Lung microvascular endothelial cell (primary cell): ENCODE measurements at regions not wholly inside any gene's neighbourhood (a gene's known extent, or its start where the extent isn't known, plus 50 kb on each side); places are given as distances from the start of the nearest gene placed in this dataset.

Experiments
- DNase-seq, 2 donors: peaks; one replicate each; pipeline versions ENCODE4 v3.0.0 to v3.0.0-alpha.2; 2010; ENCODE audit warnings: low read depth in 2 of 2

- no peak for DNase-seq
Measured at GRCh38 chr17:15048381-15048780, 216.7 kb downstream of the PMP22 start.

DNA sequence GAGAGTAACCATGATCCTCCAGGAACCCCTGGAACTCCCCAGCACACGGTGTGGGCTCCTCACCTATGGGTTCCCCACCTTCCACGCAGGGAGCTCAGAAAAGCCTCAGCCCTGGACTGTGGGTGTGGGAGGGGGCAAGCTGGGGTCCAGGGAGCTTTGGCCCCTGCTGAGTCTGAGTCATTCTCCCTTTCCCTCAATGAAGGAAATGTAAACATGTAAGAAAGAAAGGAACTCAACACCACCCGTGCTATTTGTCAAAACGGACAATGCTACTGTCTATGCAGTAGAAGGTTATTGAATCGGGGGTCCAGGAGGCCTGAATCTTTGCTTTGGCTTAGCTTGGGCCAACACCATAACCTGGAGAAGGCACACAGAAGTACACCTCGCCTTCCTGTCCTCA lies 222.8 kb downstream of the PMP22 start:
- DNase-seq, result no peak

DNA sequence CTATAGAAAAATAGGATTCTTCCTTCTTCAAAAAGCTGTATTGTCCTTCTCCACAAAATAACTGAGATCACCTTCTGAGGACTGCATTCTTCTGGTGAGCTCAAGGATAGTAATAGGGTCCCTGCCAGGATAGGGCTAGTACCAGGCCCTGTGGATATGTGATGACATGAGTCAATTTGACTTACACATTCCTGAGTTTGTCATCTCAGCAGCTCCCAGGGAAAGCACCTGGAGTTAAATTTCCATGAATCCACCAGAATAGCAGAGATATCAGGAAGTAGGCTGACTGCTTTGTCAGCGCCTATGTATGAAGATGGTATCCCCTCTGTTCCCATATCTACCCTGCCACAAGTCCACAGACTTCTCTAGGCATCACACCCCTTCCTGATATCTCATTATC lies 225.8 kb downstream of the PMP22 start:
- no peak for DNase-seq

DNA sequence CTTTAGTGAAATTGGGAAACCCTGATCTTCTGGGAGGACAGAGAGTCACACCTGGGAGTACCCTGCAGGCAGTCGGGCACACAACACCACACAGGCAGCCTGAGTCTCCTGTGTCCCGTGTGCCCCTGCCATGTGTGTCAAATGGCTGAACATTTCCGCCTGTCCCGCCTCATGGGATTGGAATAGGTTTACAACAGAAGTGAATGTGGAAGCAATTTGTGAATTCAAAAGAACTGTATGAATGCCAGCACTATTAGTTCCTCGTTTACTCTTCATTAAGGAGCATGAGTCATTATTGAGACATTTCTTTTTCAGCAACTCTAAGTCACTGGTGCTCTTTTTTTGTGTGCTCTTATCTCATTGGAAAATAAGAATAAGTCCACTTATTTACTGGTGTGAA lies 226.5 kb downstream of the PMP22 start:
- DNase-seq, result no peak

- no peak for DNase-seq
Measured at GRCh38 chr17:15036238-15036637, 228.9 kb downstream of the PMP22 start.

DNA sequence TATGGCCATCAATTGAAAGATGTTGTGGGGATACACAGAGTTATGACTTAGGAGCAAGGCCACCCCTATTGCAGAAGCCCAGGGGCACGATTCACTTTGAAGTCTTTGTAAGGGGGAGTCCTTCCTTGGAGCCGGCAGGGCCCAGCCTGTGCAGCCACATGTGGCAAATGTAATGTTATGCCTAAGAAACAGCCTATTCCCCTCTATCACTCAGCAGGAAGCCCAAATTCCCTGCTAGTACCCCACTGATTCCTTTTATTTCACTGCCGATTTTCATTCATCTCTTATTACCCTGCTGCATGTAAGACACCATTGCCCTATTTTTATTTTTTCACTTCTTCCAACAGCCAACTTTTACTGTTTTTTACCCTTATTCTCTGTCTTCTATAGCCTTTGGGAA lies 233.2 kb downstream of the PMP22 start:
- no peak for DNase-seq

- no peak for DNase-seq
Measured at GRCh38 chr17:15029469-15029868, 235.7 kb downstream of the PMP22 start.

DNA sequence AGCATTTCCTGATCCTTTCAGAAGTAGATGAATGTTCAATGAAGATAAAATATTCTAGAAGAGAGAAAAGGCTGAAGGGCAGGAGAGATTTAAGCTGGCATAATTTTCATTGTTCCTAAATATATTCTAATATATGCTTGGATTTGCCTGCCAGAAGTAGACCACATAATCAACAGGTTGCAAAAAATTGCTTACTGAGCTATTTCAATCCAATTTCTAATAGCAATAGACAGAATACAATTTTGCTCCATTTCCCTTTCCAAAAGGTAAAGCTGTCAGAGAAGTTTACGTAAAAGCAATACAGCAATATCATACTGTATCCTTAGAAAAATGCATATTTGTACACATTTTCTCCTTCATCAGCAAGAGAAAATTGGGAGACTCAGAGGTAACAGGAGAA lies 237.3 kb downstream of the PMP22 start:
- DNase-seq, result no peak

DNA sequence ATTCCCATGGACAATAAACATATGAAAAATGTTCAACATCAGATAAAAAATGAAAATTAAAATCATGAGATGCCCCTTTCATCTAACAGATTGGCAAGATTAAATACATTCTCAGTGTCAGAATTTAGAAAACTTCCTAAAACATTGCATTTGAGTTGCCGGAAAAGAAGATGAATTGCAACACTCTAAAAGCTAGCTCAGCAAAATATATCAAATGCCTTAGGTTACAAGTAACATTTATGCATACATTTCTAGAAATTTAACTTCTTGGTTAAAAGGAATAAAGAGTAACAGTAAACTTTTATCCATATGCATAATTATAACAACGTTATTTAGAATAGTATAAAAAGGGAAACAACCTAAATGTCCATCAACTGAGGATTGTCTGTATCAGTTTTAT lies 239.0 kb downstream of the PMP22 start:
- DNase-seq, result no peak

DNA sequence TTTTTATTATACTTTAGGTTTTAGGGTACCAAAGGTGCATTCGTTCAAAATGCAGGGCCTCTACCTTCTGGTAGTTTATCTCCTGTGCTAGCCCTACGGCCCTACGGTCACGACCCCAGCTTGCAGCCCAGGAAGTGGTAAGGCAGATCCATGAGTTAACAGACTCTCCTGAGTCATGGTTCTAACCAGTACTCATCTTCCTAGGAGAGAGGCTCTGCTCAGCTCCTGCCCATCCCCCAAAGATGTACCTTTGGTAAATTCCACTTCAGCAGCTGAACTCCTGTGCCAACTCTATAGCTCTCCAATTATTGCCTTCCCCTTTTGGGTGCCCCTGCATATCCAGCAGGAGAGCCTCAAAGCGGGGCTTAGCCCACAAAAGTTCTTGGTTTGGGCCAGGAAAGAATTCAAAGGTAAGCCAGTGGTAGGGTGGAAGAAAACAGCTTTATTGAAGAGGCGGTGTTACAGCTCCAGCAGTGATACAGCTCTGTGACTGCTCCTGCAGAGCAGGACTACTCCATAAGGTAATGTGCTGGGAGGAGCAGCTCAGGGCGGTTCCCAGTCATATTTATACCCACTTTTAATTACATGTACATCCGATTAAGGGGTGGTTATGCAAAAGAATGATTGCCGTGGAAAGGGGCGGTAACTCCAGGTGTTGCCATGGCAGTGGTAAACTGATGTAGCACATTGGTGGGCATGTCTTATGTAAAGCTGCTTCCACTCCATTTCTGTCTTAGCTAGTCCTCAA lies 241.4 kb downstream of the PMP22 start:
- no peak for DNase-seq

DNA sequence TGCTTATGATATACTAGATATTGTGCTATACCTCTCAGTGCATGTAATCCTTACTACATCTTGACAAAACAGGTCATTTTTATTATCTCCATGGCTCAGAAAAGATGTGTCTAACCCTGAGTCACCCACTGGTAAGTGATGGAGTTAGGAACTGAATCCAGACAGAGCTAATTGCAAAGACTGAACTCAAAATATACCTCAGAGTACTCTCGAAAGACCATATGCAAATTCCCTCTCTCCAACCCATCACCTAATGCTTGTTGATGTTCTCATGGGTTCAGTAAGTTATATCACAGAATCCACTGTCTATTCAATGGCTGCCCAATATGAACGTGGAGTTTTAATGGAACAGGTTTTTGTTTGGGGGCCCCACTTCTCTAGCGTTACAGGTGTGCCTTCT lies 246.0 kb downstream of the PMP22 start:
- no peak for DNase-seq

DNA sequence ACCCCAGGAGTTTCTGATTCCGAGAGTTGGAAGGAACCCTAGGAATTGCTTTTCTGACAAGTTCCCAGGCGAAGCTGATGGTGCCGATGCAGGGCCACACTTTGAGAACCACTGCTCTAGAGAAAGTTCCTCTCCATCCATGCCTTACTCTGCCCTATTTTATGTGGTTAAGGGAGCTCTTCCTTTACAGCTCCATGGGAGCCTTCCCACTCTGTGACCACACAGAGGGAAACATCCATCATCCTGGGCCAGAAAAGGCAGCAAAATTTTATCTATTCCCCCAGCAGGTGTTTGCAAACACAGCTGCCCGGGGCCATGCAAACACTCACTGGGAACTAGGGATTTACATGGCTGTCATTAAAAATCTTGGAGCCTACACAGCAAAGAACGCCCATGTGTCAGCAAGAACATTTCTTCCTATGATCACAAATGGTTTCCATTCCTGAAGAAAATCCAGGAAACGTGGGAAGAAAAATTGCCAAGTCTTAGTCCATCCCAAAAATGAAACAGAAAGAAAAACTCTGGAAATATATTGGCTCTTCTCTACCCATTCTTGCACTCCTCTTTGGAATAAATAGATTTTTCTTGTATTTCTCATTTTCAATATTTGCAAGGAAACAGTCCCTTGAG lies 252.7 kb downstream of the PMP22 start:
- no peak for DNase-seq

DNA sequence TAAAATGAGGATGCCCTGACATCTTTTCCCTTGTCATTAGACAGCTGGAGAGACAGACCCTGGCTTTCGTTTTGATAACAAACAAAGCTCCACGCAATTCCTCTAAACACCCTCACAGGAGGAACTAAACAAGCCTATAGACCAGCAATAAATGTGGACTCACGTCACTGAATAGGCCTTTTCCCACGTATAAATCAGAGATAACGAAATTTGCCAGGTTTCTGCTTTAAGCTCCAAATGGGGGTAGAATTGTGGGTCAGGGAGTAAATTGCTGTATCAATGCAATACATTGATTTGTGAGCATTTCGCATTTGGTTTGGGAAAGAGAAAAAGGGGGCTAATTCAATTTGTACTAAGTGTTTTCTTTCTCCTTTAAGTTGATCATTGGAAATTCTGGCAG lies 256.0 kb downstream of the PMP22 start:
- no peak for DNase-seq

- DNase-seq, result no peak
Measured at GRCh38 chr17:15007147-15007553, 258.0 kb downstream of the PMP22 start.

GRCh38 chr17:15006421-15007128 lies 258.6 kb downstream of the PMP22 start:
- DNase-seq, result no peak

DNA sequence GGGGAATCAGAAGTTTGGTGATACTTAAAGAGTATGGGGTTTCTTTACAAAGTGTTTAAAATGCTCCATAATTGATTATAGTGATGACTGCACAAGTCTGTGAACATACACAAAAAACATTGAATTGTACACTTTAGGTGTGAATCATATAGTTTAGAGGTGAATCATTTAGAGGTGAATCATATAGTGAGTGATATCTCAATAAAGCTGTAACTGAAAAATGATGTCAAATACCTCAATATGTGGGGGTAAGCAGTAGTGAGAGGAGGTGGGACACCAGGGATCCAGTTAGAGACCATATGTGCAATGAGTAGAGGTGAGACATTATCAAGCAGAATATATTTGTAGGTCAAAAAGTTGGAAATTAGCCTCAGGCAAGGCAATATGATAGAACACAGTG lies 264.5 kb downstream of the PMP22 start:
- DNase-seq, result no peak

- no peak for DNase-seq
Measured at GRCh38 chr17:14997290-14997689, 267.8 kb downstream of the PMP22 start.

GRCh38 chr17:14986127-14986526 lies 279.0 kb downstream of the PMP22 start:
- no peak for DNase-seq

- no peak for DNase-seq
Measured at GRCh38 chr17:14972844-14973243, 292.3 kb downstream of the PMP22 start.

DNA sequence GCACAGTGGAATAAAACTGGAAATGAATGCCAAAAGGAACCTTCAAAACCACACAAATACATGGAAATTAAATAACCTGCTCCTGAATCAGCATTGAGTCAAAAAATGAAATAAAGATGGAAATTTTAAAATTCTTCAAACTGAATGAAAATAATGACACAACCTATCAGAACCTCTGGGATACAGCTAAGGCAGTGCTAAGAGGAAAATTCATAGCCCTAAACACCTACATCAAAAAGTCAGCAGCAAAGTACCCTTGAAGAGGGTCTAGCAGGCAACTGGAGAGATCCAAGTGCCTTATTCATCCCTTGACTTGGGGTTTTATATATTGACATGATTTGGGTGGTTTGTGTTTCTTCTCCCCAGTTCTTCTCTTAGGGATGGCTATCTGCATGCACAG lies 294.1 kb downstream of the PMP22 start:
- no peak for DNase-seq

DNA sequence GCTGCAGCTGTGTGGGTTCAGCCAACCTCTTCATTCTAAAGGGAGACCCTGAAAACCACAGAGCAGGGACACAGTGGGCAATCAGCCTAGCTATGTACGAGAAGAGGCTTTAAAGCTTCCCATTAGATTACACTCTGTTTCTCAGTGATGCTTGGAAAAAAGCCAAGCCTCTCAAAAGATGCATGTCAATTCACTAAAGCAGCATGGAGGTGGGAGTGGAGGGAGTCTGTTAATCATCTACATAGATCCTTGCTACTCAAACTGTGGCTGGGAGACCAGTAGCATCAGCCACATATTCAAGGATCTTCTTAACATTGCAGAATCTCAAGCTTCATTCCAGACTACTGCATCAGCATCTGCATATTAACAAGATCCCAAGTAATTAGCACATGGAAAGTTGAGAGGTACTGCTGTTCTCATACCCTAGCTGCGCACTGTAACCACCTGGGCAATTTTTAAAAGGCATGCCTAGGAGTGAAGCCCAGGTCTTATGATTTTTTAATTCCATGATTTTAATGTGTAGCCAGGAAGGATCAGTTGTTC lies 305.9 kb downstream of the PMP22 start:
- no peak for DNase-seq

- DNase-seq, result no peak
Measured at GRCh38 chr17:14953405-14953804, 311.7 kb downstream of the PMP22 start.

DNA sequence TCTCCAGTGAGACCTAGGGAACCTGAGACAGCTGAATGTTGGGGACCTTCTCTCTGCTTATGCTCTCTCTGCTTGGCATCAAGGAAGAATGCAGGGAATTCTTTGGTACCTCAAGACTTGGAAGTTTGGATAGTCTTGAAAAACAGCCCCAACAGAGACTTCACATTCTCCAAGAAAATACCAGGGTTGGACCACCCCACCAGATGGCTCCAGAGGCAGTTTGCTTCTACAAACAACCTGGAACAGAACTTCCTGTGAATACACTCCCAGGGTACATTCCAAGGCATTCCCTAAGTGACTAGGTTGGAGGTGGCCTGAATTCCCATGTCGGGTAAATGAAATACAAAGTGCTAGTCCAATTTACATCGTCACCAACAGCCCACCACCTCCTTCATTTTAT lies 314.4 kb downstream of the PMP22 start:
- no peak for DNase-seq
